Stimulated activated CD8-positive, alpha-beta memory T cell treated with anti-CD3 and anti-CD28 coated beads, Interleukin-4, amount 100 ng/mL, for 48 hours (primary cell): ENCODE measurements at regions not wholly inside any gene's neighbourhood (a gene's known extent, or its start where the extent isn't known, plus 50 kb on each side); places are given as distances from the start of the nearest gene placed in this dataset.

Experiments
- DNase-seq: peaks from one replicate; pipeline ENCODE4 v3.0.0-alpha.2; 2020

DNA sequence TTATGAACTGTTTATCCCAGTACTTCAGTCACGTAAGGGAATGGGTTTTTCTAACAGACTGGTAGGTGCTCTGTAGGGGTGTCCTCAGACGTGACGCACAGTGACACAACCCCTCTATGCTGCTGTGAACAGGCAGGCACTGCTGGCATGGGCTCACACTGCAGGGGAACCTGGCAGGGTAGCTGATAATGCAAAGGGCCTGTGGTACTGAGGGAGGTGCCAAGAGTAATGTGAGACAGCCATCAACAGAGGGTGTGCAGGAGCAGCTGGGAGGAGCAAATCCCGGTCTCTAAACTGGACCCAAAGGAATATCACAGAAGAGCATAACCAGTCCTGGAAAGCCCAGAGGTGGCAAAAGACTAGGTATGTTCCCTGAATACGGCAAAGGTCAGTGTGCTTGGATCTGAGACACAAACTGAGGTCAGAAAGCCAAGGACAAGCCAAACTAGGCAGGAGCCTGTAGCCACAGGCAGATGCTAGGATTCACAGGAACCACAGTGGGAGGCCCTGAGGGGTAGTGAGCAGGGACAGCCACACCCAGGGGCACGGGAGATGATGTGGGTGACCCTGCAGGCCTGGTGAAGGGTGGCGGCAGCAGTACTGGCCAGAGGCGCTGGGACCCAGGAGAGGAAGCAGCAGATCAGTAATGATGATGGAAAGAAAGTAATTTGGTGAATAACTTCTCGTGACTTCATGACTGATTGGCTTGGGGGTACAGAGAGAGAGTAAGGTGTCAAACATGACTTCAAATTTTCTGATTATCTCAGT, 248.1 kb upstream of the CHRNA7 start:
- DNase-seq, result no peak

DNA sequence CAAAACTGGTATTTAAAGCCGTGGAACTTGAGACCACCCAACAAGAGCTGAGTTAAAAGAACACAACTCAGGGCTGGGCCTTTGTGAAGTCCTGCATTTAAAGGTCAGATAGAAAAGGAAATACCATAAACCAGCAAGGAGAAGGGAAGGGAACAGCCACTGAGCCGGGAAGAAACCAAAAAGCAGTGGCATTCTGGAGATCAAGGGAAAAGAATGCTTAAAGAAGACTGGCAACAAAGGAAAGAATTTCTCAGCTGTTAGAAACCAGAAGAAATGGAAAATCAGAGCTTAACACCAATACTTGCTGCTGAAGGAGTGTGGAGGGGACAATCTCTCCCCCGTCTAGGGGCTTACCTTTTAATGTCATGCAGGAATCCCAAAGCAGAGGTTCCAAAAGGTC, 247.4 kb upstream of the CHRNA7 start:
- no peak for DNase-seq

DNA sequence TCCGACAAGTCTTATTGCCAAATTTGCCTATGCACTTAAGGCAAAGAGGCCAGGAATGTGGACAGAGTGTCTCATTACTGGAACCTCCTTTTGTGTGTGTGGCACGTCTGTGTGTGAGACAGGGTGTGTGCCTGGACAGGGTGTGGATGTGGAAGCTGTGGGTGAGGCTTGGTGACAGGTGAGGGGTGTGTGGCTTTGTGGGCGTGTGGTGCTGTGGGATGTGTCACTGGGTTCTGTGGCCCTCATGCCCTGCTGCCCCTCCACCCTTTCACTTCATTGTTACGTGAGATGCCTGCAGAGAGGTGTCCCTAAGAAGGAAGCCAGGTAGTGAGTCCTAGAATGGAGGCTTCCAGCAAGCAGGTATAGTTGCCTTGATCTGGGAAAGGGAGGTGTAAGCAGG, 244.0 kb upstream of the CHRNA7 start:
- DNase-seq, result no peak

DNA sequence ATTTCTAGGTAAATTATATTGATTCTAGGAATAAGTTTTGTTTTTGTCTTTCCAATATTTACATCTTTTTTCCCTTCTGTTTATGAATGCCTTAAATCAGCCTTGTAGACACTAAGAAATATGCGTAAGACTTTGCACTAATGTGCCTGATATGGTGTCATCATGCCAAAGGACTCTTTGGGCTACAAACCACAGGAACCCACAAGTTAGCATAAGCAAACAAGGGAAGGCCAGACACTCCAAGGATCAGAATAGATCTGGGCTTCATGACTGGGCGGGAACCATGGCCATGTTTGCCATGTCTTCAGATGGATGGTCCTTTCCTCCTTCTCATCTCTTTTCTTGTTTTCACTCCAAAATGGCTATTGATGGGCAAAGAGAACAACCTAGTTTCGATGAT, 242.2 kb upstream of the CHRNA7 start:
- no peak for DNase-seq

GRCh38 chr15:31792611-31793199, 237.6 kb upstream of the CHRNA7 start:
- DNase-seq, result no peak

DNA sequence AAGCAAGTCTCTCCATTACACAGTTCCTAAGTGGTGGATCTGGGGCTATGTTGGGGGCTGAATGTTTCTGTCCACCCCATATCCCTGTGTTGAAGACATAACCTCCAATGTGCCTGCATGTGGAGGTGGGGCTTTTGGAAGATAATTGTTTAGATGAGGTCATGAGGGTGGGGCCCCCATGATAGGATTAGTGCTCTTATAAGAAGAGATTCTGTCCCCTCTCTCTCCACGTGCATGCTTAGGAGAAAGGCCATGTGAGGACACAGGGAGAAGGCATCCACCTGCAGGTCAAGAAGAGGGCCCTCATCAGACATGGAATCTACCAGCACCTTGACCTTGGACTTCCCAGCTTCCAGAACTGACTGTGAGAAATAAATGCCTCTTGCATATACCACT, 231.0 kb upstream of the CHRNA7 start:
- no peak for DNase-seq

- DNase-seq, result no peak
Measured at GRCh38 chr15:31799715-31800321, 230.5 kb upstream of the CHRNA7 start.

- DNase-seq, result no peak
Measured at GRCh38 chr15:31801152-31801551, 229.2 kb upstream of the CHRNA7 start.

DNA sequence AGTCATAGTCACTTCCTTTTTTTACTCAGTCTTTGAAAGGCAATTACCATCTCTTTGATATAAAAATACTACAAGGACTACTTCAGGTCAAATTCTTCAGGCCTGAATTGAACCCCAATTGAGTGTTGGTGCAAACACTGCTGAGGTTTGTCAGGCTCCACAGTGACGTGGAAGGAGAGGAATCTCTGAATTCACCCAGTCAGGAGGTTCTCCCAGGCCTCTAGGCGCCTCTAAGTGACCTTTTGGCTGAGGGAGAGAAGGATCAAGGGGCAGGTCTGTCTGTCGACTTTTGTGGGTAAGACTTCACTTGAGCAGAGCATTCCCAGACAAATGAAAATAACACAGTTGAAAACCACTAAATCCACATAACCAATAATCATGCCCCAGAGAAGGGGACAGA, 227.6 kb upstream of the CHRNA7 start:
- no peak for DNase-seq

DNA sequence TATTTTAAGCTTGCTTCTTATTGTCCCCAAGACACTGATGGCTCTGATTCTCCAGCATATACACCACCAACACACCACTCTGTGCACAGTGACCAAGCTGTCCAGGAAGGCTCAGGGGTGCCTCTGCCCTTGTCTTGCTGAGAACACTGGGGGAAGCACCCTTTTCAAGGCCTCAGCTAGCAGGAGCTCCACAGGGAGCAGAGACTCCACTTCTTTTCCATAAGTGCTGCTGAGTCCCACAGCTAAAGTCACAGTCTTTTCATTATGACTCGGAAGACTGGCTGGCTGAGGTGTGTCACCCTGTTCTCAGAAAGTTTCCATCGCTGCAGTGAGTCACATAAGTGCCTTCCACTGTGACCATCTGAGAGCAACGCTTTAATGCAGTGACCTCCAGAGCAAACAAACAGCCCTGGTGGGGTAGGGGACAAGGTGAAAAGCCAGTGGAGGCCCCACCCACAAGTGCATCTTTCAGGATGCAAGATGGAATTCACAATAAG, 226.9 kb upstream of the CHRNA7 start:
- DNase-seq, result no peak

DNA sequence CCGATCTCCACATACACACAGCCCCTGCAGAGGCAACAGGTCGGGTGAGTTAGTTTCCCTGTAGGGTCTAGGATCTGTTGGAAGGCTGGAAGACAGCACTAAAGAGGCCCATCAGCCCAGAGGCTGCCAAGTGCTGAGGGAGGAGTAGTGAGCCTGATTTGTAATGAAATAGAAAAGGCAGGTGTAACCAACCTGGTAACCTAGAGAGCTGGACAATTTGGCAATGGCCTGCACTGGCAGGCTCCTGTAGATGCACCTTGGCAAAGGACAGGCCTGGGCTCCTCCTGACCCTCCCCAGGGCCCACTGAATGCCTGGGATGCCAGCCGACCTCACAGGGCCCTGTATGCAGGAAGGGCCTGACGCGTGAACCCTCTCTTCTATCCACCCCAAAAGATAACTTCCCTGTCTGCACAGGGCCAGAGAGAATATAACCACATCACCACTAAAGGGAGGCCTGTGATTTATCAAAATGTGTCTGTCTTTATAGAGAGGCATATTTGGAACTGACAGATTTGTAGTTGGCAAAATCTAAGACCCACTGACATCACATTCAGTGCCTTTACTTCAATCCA, 225.1 kb upstream of the CHRNA7 start:
- no peak for DNase-seq

DNA sequence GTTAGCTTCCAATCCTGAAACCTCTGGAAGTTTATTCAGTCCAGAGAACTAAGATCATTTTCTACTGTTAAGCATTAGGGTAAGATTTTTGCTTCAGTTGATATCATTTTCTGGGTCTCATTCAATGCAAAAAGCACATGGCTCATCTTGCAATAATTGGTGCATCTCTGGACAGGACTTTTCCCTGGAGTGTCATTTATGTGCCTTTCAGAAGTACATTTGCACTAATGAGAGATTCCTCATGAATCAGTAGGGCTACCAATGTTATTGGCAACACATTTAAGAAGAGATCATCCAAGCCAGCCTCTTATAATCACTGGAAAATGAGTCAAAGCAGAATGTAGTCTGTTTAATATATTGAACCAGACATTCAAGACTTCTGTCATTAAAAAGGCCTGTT, 224.2 kb upstream of the CHRNA7 start:
- DNase-seq, result no peak

DNA sequence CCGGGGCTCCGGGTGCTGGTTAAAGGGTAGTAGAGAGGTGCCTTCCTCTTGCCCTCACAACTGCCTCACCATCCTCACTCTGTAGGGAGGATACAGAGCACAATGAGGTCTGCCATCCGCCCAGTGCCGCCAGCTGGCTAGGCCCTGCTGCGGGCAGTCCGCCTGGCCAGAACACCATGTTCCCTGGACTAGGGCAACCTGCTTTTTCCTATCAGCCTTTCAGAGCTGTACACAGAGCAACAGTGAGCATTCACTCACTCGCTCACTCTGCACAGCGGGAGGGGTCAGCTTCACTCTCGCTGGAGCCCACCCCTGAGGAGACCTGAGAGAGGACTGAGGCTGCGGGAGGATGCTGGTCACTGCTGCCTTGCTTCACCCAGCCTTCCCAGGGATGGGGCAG, 218.7 kb upstream of the CHRNA7 start:
- no peak for DNase-seq

DNA sequence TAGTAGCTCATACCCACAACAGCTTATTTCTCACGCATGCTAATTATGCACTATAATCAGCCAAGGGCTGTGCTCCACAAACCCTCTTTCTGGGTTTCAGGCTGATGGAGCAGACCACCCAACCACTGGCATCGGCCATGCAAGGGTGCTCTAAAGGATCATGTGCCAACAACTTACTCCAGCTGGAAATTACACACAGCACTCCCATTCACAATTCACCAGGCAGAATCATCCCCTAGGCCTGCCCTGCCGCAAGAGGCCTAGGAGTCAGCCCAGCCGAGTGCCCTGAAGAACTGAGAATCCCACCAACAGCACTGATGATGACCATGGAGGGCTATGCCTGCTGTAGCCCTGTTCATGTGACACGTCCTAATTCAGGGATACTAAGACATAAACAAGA, 216.2 kb upstream of the CHRNA7 start:
- no peak for DNase-seq

DNA sequence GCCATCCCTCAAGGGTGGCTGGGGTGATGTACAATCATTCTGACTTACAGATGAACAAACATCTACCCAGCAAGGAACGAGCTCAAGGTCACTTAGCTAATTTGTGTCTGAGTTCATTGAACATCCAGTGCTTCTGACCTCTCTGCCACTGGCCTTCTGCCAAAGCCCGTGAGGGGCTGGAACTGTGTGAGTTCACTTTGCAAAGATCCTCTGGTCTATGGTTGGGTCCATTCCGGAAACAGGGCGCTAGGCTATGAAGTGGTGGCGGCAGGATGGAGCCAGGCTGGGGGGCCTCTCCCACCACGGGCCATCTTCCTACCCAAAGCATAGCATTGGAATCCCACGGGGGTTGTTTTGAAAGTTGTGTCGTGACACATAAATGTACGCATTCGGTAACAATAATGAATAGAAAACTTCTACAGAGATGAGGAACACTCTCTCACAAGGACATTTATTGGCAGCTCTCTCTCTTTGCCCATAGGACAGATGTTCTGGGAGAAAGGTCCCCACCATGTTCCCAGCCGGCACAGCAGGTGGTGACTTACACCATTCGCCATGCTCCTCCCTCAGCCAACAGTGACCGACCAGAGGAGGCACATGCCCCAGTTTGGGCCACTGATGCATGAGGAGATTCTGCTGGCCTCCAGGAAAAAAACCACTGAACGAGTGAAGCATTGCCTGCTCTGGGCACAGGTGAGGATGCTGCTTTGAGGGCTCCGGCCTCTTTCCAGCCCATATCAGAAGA, 214.7 kb upstream of the CHRNA7 start:
- no peak for DNase-seq

DNA sequence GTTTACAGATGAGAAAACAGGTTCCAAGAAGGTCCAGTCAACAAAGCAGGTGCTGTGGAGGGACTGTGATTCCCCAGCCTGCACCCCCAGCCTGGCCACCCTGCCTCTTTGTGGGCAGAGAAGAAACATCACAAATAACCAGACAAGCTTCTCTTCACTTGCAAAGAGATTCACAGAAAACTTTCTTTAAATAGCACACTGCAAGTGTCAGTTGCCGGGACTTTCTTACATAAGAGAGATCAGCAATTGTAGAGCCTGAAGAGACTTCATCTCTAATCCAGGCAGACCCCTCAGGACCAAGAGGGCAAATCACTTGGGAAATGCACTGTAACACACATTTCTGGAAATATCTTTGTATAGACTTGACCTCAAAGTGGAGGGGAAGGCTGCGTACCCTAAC, 207.9 kb upstream of the CHRNA7 start:
- no peak for DNase-seq

- DNase-seq, result no peak
Measured at GRCh38 chr15:31824024-31824423, 206.3 kb upstream of the CHRNA7 start.

- no peak for DNase-seq
Measured at GRCh38 chr15:31828594-31828993, 201.7 kb upstream of the CHRNA7 start.

DNA sequence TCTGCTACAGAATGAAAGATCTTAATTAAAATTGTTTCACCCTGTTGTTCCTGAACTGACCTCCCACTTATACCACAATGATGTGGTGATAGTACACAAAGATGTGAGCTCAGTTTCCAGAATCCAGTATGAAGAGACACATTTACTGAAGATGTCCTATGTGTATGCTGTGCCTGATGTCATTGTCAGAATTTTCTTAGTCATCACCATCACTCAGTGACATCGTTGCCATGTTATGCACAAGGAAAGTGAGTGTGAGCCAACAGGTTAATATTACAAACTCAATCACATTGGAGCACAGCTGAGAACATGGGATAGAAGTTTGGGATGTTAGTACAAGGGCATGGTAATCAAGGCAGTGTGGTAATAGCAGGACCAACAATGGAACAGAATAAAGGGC, 199.7 kb upstream of the CHRNA7 start:
- DNase-seq, result no peak

- DNase-seq, result no peak
Measured at GRCh38 chr15:31831596-31831995, 198.7 kb upstream of the CHRNA7 start.

DNA sequence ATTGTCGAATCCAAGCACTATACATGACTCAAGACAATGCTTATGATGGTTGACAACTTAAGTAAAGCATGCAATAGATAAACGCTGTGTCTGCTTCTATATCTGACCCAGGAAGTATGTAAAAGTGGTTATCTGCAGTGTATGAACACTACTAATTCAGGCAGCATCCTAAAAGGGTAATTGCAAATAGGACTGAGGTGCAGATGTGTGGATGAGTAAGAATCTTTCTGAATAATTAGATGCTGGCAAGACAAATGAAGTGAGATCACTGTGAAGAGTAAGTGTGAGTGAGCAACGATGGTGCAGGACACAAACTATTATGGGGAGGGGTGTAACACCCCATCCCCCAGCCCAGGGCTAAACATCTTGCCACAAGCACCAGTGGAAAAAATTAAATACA, 195.7 kb upstream of the CHRNA7 start:
- no peak for DNase-seq

- DNase-seq, result no peak
Measured at GRCh38 chr15:31839388-31839787, 190.9 kb upstream of the CHRNA7 start.

DNA sequence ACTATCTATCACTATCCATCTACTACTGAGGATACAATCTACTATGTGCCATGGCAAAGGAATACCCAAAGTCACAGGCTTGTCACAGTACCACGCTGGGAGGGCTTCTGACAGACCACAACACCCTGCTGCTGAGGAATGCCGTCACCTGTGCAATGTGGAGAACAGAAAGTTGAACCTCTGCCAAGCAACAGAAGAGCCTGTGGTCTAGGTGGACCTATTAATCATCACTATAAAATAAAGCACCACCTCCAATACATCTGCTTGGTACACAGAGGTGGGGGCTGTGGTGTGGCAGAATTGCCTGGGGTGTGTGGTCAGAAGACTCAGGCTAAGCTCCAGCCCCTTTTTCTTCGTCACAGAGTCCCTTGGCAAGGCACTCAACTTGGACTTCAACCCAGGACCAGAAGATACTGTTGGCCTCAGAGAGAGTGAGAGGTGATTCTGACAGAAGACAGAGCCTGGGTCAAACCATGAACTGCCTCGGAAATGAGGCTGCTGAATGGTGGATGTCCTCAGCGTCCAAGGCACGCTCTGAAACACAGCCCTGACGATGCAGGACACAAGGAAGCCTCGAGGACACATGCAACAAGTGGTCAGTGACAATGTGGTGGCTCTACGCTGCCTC, 189.4 kb upstream of the CHRNA7 start:
- DNase-seq, result no peak
